GM12873 (cell line): ENCODE measurements at regions not wholly inside any gene's neighbourhood (a gene's known extent, or its start where the extent isn't known, plus 50 kb on each side); places are given as distances from the start of the nearest gene placed in this dataset.

Experiments used
- CTCF ChIP-seq: IDR thresholded peaks from 2 replicates; pipeline ENCODE4 v1.5.1; 2012; ENCODE audit warnings: low read depth, mild to moderate bottlenecking, moderate library complexity, low read length, control low read depth; ENCODE audit not compliant: insufficient read depth; ENCODE audit errors: missing control alignments

- TF ChIP-seq CTCF, result no peak
These were observed 83.0 kb upstream of the MAPK10 start for GRCh38 chr4:86442881-86443280.

GRCh38 chr4:86443495-86443894 lies 83.6 kb upstream of the MAPK10 start:
- TF ChIP-seq CTCF, result no peak

- TF ChIP-seq CTCF, result no peak
These were observed 87.1 kb upstream of the MAPK10 start for GRCh38 chr4:86446996-86447395.

GRCh38 chr4:86448871-86449270 lies 89.0 kb upstream of the MAPK10 start:
- no peak for TF ChIP-seq CTCF

GRCh38 chr4:86449746-86450588 lies 90.1 kb upstream of the MAPK10 start:
- no peak for TF ChIP-seq CTCF

GRCh38 chr4:86450861-86451260 lies 91.0 kb upstream of the MAPK10 start:
- no peak for TF ChIP-seq CTCF

- TF ChIP-seq CTCF, result no peak
These were observed 91.9 kb upstream of the MAPK10 start for GRCh38 chr4:86451560-86452330.
